Endothelial cell of umbilical vein (primary cell): ENCODE measurements at regions not wholly inside any gene's neighbourhood (a gene's known extent, or its start where the extent isn't known, plus 50 kb on each side); places are given as distances from the start of the nearest gene placed in this dataset.

ENCODE experiments used
- BruUV-seq: library from RNA; stranded (reverse); fragments of 400-500 nt; replicated peaks from 2 replicates; lab custom pipeline; 2021; lab: Mats Ljungman, UMichigan
- CTCF ChIA-PET: fragments of 300-600, 350-600 bp; sonication (Branson Sonifier 250); formaldehyde crosslinking; loops from one replicate; lab custom pipeline; 2021; ENCODE audit warnings: antibody characterized with exemption, inconsistent platforms; lab: Charles Lee
- POLR2A ChIA-PET: fragments of 300-600, 350-600 bp; sonication (Branson Sonifier 250); formaldehyde crosslinking; loops from one replicate; lab custom pipeline; 2021; ENCODE audit warnings: antibody characterized with exemption, inconsistent platforms; lab: Charles Lee
- DNase-seq: peaks from one replicate; pipeline ENCODE4 v3.0.0-alpha.2; 2011; ENCODE audit warnings: low read depth, low spot score
- FAIRE-seq: peaks from 2 replicates; lab custom pipeline; 2011; peaks lifted over from hg19 to GRCh38; lab: Jason Lieb, UNC
- H2AFZ ChIP-seq: 2 replicates; pipeline ENCODE4 v1.6.0; 2012; ENCODE audit warnings: low read depth, low read length, control low read depth, inconsistent platforms
- H3K27ac ChIP-seq: 2 replicates; pipeline ENCODE4 v1.5.1; 2011; ENCODE audit warnings: low read depth, mild to moderate bottlenecking, control low read depth, low read length, moderate library complexity; ENCODE audit not compliant: insufficient read depth
- H3K27me3 ChIP-seq, 2 experiments: 2 replicates each; pipeline versions ENCODE4 v1.6.0 to v1.6.1; 2011; ENCODE audit warnings: low read length in 2 of 2, mixed read lengths in 1 of 2; ENCODE audit not compliant: control insufficient read depth in 2 of 2, insufficient read depth in 2 of 2
- H3K36me3 ChIP-seq, 2 experiments: 2 replicates in 1 of 2; 3 replicates in 1 of 2; pipeline ENCODE4 v1.5.1; 2011; ENCODE audit warnings: low read length in 2 of 2, mild to moderate bottlenecking in 1 of 2, moderate library complexity in 1 of 2; ENCODE audit not compliant: control insufficient read depth in 2 of 2, insufficient read depth in 2 of 2; ENCODE audit errors: extremely low read depth in 1 of 2
- H3K4me1 ChIP-seq: 3 replicates; pipeline ENCODE4 v1.5.1; 2011; ENCODE audit warnings: mild to moderate bottlenecking, low read length; ENCODE audit not compliant: control insufficient read depth, insufficient read depth; ENCODE audit errors: extremely low read depth
- H3K4me2 ChIP-seq: 2 replicates; pipeline ENCODE4 v1.6.1; 2011; ENCODE audit warnings: low read length, control low read depth, mixed read lengths; ENCODE audit not compliant: insufficient read depth
- H3K4me3 ChIP-seq, 3 experiments: fragments of 200-600 bp in 1 of 3; sonication (generic), shearing (Covaris generic) in 1 of 3; replicated peaks in 1 of 3; 2 replicates each; pipeline ENCODE4 v1.5.1; 2011 to 2016; ENCODE audit warnings: control low read depth in 3 of 3, low read length in 3 of 3, mild to moderate bottlenecking in 2 of 3, inconsistent platforms in 1 of 3, low read depth in 1 of 3, moderate library complexity in 1 of 3; ENCODE audit not compliant: insufficient read depth in 1 of 3
- H3K79me2 ChIP-seq: 2 replicates; pipeline ENCODE4 v1.6.0; 2012; ENCODE audit warnings: low read length, inconsistent platforms; ENCODE audit not compliant: control insufficient read depth, insufficient read depth
- H3K9ac ChIP-seq: replicated peaks from 2 replicates; pipeline ENCODE3; 2011; ENCODE audit warnings: low read length, control low read depth; ENCODE audit not compliant: insufficient read depth; ENCODE audit errors: extremely low read depth
- H3K9me1 ChIP-seq: replicated peaks from 3 replicates; pipeline ENCODE4 v1.6.0; 2011; ENCODE audit warnings: mild to moderate bottlenecking, low read length; ENCODE audit not compliant: control insufficient read depth, insufficient read depth; ENCODE audit errors: extremely low read depth
- H3K9me3 ChIP-seq: replicated peaks from 2 replicates; pipeline ENCODE4 v1.5.1; 2012; ENCODE audit warnings: low read length, inconsistent platforms; ENCODE audit not compliant: control insufficient read depth, insufficient read depth
- H4K20me1 ChIP-seq: replicated peaks from 2 replicates; pipeline ENCODE3; 2011; ENCODE audit warnings: mild to moderate bottlenecking, low read length; ENCODE audit not compliant: control insufficient read depth, insufficient read depth; ENCODE audit errors: extremely low read depth
- EZH2 ChIP-seq: IDR thresholded peaks from 2 replicates; pipeline ENCODE4 v1.6.1; 2012; ENCODE audit warnings: borderline replicate concordance, low read depth, mild to moderate bottlenecking, moderate library complexity, low read length, inconsistent platforms; ENCODE audit not compliant: severe bottlenecking
- FOS ChIP-seq: IDR thresholded peaks from 2 replicates; pipeline ENCODE4 v1.6.1; 2011; ENCODE audit warnings: mild to moderate bottlenecking, low read length, moderate library complexity, borderline replicate concordance; ENCODE audit not compliant: insufficient read depth
- GATA2 ChIP-seq: IDR thresholded peaks from 2 replicates; pipeline ENCODE4 v1.7.0; 2011; ENCODE audit warnings: low read depth, mild to moderate bottlenecking, moderate library complexity, mixed read lengths, low read length; ENCODE audit not compliant: insufficient read length, insufficient read depth
- JUN ChIP-seq: IDR thresholded peaks from 2 replicates; pipeline ENCODE4 v1.6.1; 2011; ENCODE audit warnings: borderline replicate concordance, low read depth; ENCODE audit not compliant: insufficient read length, insufficient read depth
- MAX ChIP-seq: IDR thresholded peaks from 2 replicates; pipeline ENCODE4 v1.6.1; 2011; ENCODE audit not compliant: insufficient read depth, insufficient read length
- MYC ChIP-seq: IDR thresholded peaks from one replicate; pipeline ENCODE4 v1.6.1; 2011; ENCODE audit warnings: mild to moderate bottlenecking, low read depth, low read length
- POLR2A ChIP-seq: IDR thresholded peaks from 2 replicates; pipeline ENCODE4 v1.6.1; 2012; ENCODE audit warnings: low read depth, mild to moderate bottlenecking, control low read depth, low read length
- POLR2AphosphoS5 ChIP-seq: IDR thresholded peaks from 2 replicates; pipeline ENCODE4 v1.6.1; 2012; ENCODE audit warnings: low read depth, mild to moderate bottlenecking, control low read depth, low read length, moderate library complexity; ENCODE audit not compliant: insufficient read depth
- dilution Hi-C: fragments of 300-500 bp; cut with MboI; formaldehyde crosslinking; loops from one replicate; pipeline ENCODE4 v1.15.0; 2019; ENCODE audit warnings: low sequenced_read_pairs; ENCODE audit not compliant: extremely low pct_ligation_motif_present
- intact Hi-C: fragments of 100-400 bp; cut with micrococcal nuclease; formaldehyde crosslinking; loops from one replicate; pipeline ENCODE4 v1.10.0; 2022
- TF ChIP-seq, protein P1 (sequence below), 2 donors: IDR thresholded peaks; 1 replicate in 1 of 2; 2 replicates in 1 of 2; pipeline ENCODE4 v1.5.1; 2011; ENCODE audit warnings: low read length in 2 of 2, mild to moderate bottlenecking in 2 of 2, moderate library complexity in 2 of 2, control low read depth in 1 of 2, inconsistent platforms in 1 of 2, low read depth in 1 of 2; ENCODE audit not compliant: insufficient read depth in 1 of 2; ENCODE audit errors: extremely low read depth in 1 of 2

GRCh38 chr1:230549625-230550024, 92.7 kb upstream of the COG2 start:
- dilution Hi-C loops = no loop called here
- POLR2A ChIA-PET = no interaction called here
- no TSS peak for BruUV-seq

More at GRCh38 chr1:230549625-230550024, 92.7 kb upstream of the COG2 start:
- H3K79me2 ChIP-seq = no peaks in the 10 kb centered on the region
- no peak overlapping the region for H3K9ac ChIP-seq
- no peak for TF ChIP-seq MYC
- TF ChIP-seq JUN = no peak
- no peak for TF ChIP-seq EZH2
- TF ChIP-seq POLR2AphosphoS5 = no peak
- no peak for TF ChIP-seq MAX
- no peak for TF ChIP-seq FOS
- TF ChIP-seq GATA2 = no peak
- TF ChIP-seq POLR2A = no peak
- TF ChIP-seq, protein P1, sequence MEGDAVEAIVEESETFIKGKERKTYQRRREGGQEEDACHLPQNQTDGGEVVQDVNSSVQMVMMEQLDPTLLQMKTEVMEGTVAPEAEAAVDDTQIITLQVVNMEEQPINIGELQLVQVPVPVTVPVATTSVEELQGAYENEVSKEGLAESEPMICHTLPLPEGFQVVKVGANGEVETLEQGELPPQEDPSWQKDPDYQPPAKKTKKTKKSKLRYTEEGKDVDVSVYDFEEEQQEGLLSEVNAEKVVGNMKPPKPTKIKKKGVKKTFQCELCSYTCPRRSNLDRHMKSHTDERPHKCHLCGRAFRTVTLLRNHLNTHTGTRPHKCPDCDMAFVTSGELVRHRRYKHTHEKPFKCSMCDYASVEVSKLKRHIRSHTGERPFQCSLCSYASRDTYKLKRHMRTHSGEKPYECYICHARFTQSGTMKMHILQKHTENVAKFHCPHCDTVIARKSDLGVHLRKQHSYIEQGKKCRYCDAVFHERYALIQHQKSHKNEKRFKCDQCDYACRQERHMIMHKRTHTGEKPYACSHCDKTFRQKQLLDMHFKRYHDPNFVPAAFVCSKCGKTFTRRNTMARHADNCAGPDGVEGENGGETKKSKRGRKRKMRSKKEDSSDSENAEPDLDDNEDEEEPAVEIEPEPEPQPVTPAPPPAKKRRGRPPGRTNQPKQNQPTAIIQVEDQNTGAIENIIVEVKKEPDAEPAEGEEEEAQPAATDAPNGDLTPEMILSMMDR (IDR thresholded peaks at IDR 0.05; ENCODE audit: extremely low read depth in 1 of 2, insufficient read depth in 1 of 2, low read depth in 1 of 2, low read length in 2 of 2) = no peak
- DNase-seq (no peak), FAIRE-seq (no peak)
- H3K4me3 ChIP-seq = no peak overlapping the region
- intact Hi-C loops = no loop called here
- H3K27ac ChIP-seq = no peak overlapping the region
- no peak overlapping the region for H2AFZ ChIP-seq
- H3K9me3 ChIP-seq = peaks cover 2% of the 10 kb centered on the region
- H3K36me3 ChIP-seq = no peaks in the 10 kb centered on the region
- CTCF ChIA-PET = no interaction called here
- no peaks in the 10 kb centered on the region for H4K20me1 ChIP-seq
- H3K4me2 ChIP-seq = no peak overlapping the region
- no peaks in the 10 kb centered on the region for H3K9me1 ChIP-seq
- no peaks in the 10 kb centered on the region for H3K27me3 ChIP-seq
- no peaks in the 10 kb centered on the region for H3K4me1 ChIP-seq
